HepG2 (cell line): ENCODE measurements at regions not wholly inside any gene's neighbourhood (a gene's known extent, or its start where the extent isn't known, plus 50 kb on each side); places are given as distances from the start of the nearest gene placed in this dataset.

Source experiments
- ATAC-seq: fragments of 200-7000 bp; cut with Tn5 transposase; 3 replicates; pipeline ENCODE4 v1.9.1; 2020; ENCODE audit warnings: mild to moderate bottlenecking, moderate library complexity
- BruUV-seq: library from RNA; stranded (reverse); fragments of 400-500 nt; replicated peaks from 2 replicates; lab custom pipeline; 2021; lab: Mats Ljungman, UMichigan
- CTCF ChIA-PET: fragments of 300-600 bp; formaldehyde crosslinking; extraction: SDS; loops from one replicate; lab custom pipeline; 2021; ENCODE audit warnings: low total read pairs, inconsistent platforms, low intra/inter-chr PET ratio; lab: Yijun Ruan, JAX
- POLR2A ChIA-PET: fragments of 350-600 bp; sonication (Branson Sonifier 250); formaldehyde crosslinking; loops from one replicate; lab custom pipeline; 2020; ENCODE audit warnings: antibody characterized with exemption, inconsistent platforms; lab: Yijun Ruan, JAX
- DNase-seq: peaks from one replicate; pipeline ENCODE4 v3.0.0-alpha.2; 2015; ENCODE audit warnings: low spot score
- FAIRE-seq: peaks from 3 replicates; lab custom pipeline; 2011; peaks lifted over from hg19 to GRCh38; lab: Jason Lieb, UNC
- H2AFZ ChIP-seq: one replicate; pipeline ENCODE4 v1.6.1; 2011; ENCODE audit warnings: low read length, inconsistent platforms
- H3K27ac ChIP-seq: fragments of 300-600 bp; 3 replicates; pipeline ENCODE4 v1.8.0; 2011; ENCODE audit warnings: mixed run types, mild to moderate bottlenecking, mixed read lengths, low read length, inconsistent platforms; ENCODE audit not compliant: insufficient read depth; ENCODE audit errors: extremely low read length
- H3K27me3 ChIP-seq, 2 experiments: fragments of 200-600 bp in 1 of 2; 2 replicates in 1 of 2; 3 replicates in 1 of 2; pipeline versions ENCODE4 v1.6.0 to v1.8.0; 2011; ENCODE audit warnings: low read length in 2 of 2, mild to moderate bottlenecking in 2 of 2, moderate library complexity in 2 of 2, inconsistent platforms in 1 of 2; ENCODE audit not compliant: insufficient read depth in 2 of 2, control insufficient read depth in 1 of 2
- H3K36me3 ChIP-seq, 2 experiments: fragments of 200-600 bp in 1 of 2; replicated peaks in 1 of 2; 2 replicates in 1 of 2; 3 replicates in 1 of 2; pipeline versions ENCODE4 v1.5.1 to v1.8.0; 2011; ENCODE audit warnings: low read length in 2 of 2, inconsistent platforms in 1 of 2; ENCODE audit not compliant: insufficient read depth in 2 of 2, control insufficient read depth in 1 of 2
- H3K4me1 ChIP-seq: 2 replicates; pipeline ENCODE4 v1.5.1; 2012; ENCODE audit warnings: low read length, inconsistent platforms; ENCODE audit not compliant: insufficient read depth
- H3K4me2 ChIP-seq: 2 replicates; pipeline ENCODE4 v1.6.0; 2011; ENCODE audit warnings: low read depth, low read length, inconsistent platforms
- H3K4me3 ChIP-seq, 3 experiments: fragments of 200-600 bp in 1 of 3; sonication (generic), shearing (Covaris generic) in 1 of 3; replicated peaks in 1 of 3; 2 replicates each; pipeline ENCODE4 v1.5.1; 2011 to 2016; ENCODE audit warnings: low read length in 3 of 3, inconsistent platforms in 2 of 3, low read depth in 2 of 3, mild to moderate bottlenecking in 2 of 3, control low read depth in 1 of 3, mixed read lengths in 1 of 3; ENCODE audit not compliant: insufficient read depth in 1 of 3
- H3K79me2 ChIP-seq: one replicate; pipeline ENCODE4 v1.6.1; 2011; ENCODE audit warnings: low read length, inconsistent platforms; ENCODE audit not compliant: insufficient read depth
- H3K9ac ChIP-seq: 2 replicates; pipeline ENCODE4 v1.6.0; 2011; ENCODE audit warnings: mild to moderate bottlenecking, low read depth, low read length, inconsistent platforms; ENCODE audit not compliant: insufficient read depth
- H3K9me3 ChIP-seq: 2 replicates; pipeline ENCODE4 v1.5.1; 2012; ENCODE audit warnings: mild to moderate bottlenecking, low read length
- H4K20me1 ChIP-seq: 2 replicates; pipeline ENCODE4 v1.6.0; 2011; ENCODE audit warnings: inconsistent platforms, mild to moderate bottlenecking, low read length, moderate library complexity; ENCODE audit not compliant: insufficient read depth
- AHDC1 ChIP-seq: sonication (generic); formaldehyde crosslinking; IDR thresholded peaks from 2 replicates; pipeline ENCODE4 v1.5.1; 2020; ENCODE audit warnings: mild to moderate bottlenecking, missing genetic modification reagents, borderline replicate concordance
- ZIK1 ChIP-seq: sonication (generic); formaldehyde crosslinking; IDR thresholded peaks from 2 replicates; pipeline ENCODE4 v1.5.0; 2020; ENCODE audit warnings: mild to moderate bottlenecking, low read depth, missing genetic modification reagents, borderline replicate concordance
- ZNF143 ChIP-seq: sonication (generic); formaldehyde crosslinking; IDR thresholded peaks from 2 replicates; pipeline ENCODE4 v1.4.0; 2020; ENCODE audit warnings: missing genetic modification reagents
- ZNF382 ChIP-seq: sonication (generic); formaldehyde crosslinking; IDR thresholded peaks from 2 replicates; pipeline ENCODE4 v1.5.0; 2020; ENCODE audit warnings: missing genetic modification reagents, mild to moderate bottlenecking, borderline replicate concordance
- WGBS: methylation state at CpG from one replicate; pipeline ENCODE4 v1.1.6; 2017; ENCODE audit warnings: low lambda C conversion rate; 5-methylcytosine and 5-hydroxymethylcytosine counted together
- in situ Hi-C: cut with HindIII; loops from 2 replicates; pipeline ENCODE4 v1.10.0; 2017; ENCODE audit warnings: low pct_unique_long_range_greater_than_20kb; ENCODE audit not compliant: extremely low pct_ligation_motif_present
- intact Hi-C: fragments of 100-400 bp; cut with micrococcal nuclease; formaldehyde crosslinking; loops from one replicate; pipeline ENCODE4 v1.10.0; 2022; ENCODE audit not compliant: unreplicated experiment

- FAIRE-seq (no peak), DNase-seq (no peak), ATAC-seq (no peak)
- no peak for TF ChIP-seq AHDC1
- no peak for TF ChIP-seq ZIK1
- TF ChIP-seq ZNF143, result no peak
- no peak for TF ChIP-seq ZNF382 (CRISPR knock-in tag)
- POLR2A ChIA-PET, result no interaction called here
- CTCF ChIA-PET, result no interaction called here
- no peak overlapping the region for H3K27ac ChIP-seq
- no peak overlapping the region for H3K9ac ChIP-seq
- no peaks in the 10 kb centered on the region for H3K36me3 ChIP-seq
- H3K79me2 ChIP-seq, result no peaks in the 10 kb centered on the region
- intact Hi-C loops, result no loop called here
- no TSS peak for BruUV-seq
- 80% methylated on average over 4 of the region's 67 CpGs for WGBS
- H3K4me3 ChIP-seq, result no peak overlapping the region
- in situ Hi-C loops, result no loop called here
- H2AFZ ChIP-seq, result no peak overlapping the region
- peaks cover 31 to 89% of the 10 kb centered on the region in 2 experiments for H3K27me3 ChIP-seq
- H3K4me1 ChIP-seq, result no peaks in the 10 kb centered on the region
- no peak overlapping the region for H3K4me2 ChIP-seq
- H4K20me1 ChIP-seq, result no peaks in the 10 kb centered on the region
- no peaks in the 10 kb centered on the region for H3K9me3 ChIP-seq
Measured at GRCh38 chr12:132406493-132407450, 77.4 kb upstream of the GALNT9 start.
